Renal cortical epithelial cell (primary cell): ENCODE measurements at regions not wholly inside any gene's neighbourhood (a gene's known extent, or its start where the extent isn't known, plus 50 kb on each side); places are given as distances from the start of the nearest gene placed in this dataset.

Source experiments
- DNase-seq: peaks from one replicate; pipeline ENCODE4 v3.0.0-alpha.2; 2011; ENCODE audit warnings: low read depth

GRCh38 chr10:91576096-91576545 lies 56.8 kb downstream of the PPP1R3C start:
- DNase-seq, result no peak

GRCh38 chr10:91575044-91575610 lies 57.7 kb downstream of the PPP1R3C start:
- DNase-seq, result no peak

GRCh38 chr10:91574236-91574635 lies 58.6 kb downstream of the PPP1R3C start:
- DNase-seq, result no peak

DNA sequence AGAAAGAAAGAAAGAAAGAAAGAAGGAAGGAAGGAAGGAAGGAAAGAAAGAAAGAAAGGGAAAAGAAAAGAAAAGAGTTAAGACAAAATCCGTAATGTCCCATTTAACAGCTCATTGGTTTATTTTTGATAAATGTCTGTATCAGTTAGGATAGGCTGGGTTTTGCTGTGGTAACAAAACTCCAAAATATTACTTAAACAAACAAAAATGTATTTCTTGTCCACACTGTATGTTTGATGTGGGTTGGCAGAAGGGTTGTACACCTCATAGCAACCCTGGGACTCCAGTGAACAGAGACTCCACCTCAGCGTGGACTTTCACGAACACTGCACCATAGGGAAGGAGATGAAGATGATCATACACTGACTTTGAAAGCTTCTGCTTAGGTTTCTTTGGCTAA lies 59.6 kb downstream of the PPP1R3C start:
- no peak for DNase-seq

DNA sequence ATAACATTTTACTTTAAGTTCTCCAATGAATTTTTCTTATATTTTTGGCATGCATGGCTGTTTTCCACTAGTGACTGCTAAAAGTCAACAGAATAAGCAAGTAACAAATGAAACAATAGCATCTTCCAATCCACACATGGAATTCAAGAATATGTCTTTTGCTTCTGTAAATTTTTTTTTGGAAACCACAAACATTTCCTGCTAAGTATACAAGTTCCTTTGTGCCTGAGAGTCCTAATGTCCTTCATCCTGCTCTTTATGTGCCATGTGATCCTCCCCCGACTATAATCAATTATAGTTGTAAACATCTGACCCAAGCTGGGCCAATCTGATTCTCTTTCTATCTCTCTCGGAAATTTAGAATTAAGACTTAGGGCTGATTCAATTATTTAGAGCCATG lies 61.2 kb downstream of the PPP1R3C start:
- DNase-seq, result no peak

DNA sequence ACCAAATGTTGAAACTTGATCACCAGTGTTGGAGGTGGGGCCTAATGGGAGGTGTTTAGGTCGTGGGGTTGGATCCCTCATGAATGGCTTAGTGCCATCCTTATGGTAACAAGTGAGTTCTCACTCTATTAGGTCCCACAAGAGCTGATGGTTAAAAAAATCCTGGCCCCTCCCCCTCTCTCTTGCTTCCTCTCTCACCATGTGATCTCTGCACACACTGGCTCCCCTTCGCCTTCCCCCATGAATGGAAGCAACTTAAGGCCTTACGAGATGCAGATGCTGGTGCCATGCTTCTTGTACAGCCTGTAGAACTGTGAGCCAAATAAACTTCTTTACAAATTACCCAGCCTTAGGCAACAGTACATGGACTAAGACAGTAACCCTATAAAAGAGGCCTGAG lies 62.7 kb downstream of the PPP1R3C start:
- DNase-seq, result no peak

- DNase-seq, result peak; percentile 25
These were observed 63.3 kb downstream of the PPP1R3C start for GRCh38 chr10:91569522-91569921.

- DNase-seq, result peak; percentile 84
These were observed 65.1 kb downstream of the PPP1R3C start for GRCh38 chr10:91567815-91568214.

DNA sequence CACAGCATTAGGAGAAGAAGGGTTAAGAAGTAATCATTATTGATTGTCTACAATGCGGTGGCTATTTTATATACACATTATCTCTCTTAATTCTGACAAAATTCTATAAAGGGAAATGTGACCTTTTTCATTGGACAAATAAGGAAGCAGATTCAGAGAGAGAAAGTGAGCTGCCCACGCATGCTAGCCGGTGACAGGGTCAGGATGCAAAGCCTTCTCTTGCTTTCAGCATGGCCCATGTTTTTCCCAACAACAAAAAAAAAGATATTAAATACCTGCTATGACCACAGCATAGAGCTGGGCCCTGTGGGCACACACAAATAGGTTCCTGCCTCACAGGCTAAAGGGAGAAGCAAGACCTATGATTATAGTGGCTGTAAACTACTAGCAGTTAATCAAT lies 66.8 kb downstream of the PPP1R3C start:
- no peak for DNase-seq

DNA sequence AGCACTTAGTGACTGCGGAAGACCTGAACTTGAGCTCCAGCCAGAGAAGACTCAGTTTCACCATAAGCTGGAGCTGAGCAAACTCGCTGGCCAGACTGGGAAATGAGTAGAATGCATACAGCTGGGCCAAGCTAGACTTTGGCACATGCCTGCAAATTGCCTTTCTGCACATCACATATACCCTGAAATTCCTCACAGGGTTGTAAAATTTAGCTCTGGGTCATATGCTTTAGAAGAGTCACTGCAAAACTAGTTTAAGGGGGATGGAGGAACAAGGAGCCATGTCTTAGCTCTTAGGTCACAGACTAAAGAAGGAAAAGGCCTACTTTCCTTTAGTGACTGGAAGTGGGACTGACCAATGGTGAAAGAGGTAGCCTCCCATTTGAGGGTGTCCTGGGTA lies 67.6 kb downstream of the PPP1R3C start:
- DNase-seq, result no peak

- no peak for DNase-seq
These were observed 68.4 kb downstream of the PPP1R3C start for GRCh38 chr10:91564508-91564907.
